GM19240 (cell line): ENCODE measurements at regions not wholly inside any gene's neighbourhood (a gene's known extent, or its start where the extent isn't known, plus 50 kb on each side); places are given as distances from the start of the nearest gene placed in this dataset.

Experiments
- DNase-seq: peaks from one replicate; pipeline ENCODE4 v3.0.0; 2011; ENCODE audit warnings: low spot score; ENCODE audit not compliant: insufficient read length

DNA sequence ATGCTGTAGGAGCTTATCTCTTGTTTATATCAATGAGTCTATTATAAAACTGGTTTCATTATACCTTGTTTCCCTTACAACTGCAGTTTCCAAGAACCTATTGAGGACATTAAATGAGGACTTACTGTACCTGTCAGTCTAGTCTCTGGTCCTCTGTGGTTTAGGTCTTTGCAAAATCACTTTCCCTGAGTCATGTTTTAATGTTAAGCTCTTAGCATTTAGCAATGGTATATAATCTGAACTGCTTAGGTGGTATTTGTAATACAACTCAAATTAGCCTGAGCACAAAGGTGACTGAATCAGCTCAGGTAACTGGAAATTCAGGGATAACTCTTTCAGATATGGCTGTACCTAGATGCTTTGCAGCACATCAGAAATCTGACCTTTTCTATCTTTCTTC, 418.3 kb upstream of the SPRED2 start:
- no peak for DNase-seq

DNA sequence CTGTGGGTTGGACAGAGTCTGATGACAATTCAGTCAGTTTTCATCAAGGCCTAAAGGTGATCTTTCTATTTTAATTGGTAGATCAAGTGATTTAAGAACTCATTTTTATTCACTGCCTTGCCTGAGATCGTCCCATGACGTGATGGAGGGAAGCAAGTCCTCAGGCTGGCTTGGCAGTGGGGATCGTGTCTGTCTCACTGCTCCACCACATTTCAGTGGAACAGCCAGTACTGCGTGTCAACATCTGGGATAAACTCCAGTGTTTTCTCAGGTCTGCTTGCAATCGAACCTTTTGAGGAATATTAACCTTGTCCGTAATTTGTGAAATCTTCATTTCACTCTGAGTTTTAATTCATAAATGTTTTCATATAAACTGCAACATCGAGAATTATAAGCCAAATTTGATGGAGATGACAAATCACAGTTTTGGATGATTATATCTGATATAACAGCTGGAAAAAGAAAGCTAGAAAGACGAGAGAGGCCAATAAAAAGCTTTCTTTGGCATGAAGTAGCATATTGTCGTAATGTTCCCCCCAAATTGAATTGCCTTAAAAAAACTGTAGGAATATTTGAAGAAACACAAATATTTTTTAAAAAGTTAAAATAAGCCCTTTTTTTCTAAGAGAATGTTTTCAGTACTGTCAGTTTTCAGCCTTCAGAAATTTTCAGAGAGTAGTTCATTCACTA, 414.7 kb upstream of the SPRED2 start:
- DNase-seq = no peak

DNA sequence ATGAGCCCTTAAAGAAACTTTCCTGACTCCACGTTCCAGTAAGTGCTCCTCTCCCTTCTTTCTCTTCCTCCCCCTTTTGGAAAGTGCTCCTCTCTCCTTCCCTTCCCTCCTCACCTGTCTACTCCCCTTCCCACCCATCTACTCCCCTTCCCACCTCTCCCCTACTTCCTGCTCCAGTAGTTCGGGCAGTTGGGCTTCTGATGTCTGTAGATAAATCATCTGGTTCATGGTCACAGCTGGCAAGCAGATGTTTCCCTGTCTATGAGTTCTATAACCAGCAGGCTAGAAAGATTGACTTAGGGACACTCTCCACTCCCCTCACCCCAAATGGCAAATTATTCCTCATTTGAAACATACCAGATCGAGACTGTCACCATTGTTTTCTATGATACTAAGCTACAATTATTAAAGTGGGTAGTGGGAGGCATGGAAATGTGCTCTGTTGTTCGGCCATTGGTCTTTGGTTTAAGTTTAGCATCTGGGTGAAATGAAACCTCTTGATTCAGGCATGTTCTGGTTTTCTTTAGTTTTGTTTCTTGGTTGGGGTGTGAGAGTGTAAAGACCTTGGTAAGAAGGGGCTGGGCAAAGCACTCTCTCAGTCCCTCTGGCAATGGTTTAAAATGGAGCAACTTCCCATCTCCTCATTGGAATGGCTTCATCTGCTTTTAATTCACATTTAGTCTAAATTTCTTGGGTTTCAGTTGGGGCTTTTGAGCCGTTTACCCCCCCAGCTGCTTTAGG, 413.2 kb upstream of the SPRED2 start:
- no peak for DNase-seq

DNA sequence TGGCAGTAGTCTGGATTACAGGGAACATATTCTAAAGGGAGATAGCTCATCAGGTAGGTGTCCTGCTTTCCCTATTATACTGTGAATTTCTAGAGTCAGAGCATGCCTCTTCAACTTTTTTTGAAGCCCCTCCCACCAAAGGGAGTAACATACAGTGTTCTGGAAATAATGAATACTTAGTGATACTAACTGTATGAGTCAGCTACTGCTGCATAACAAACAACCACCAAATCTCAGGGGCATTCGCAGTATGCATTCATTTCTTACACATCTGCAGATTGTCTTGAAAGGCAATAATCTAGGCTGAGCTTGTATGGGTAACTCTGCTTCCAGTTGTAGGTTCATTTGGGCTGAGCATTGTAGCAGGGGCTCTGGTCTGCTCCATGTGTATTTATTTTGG, 409.7 kb upstream of the SPRED2 start:
- no peak for DNase-seq

DNA sequence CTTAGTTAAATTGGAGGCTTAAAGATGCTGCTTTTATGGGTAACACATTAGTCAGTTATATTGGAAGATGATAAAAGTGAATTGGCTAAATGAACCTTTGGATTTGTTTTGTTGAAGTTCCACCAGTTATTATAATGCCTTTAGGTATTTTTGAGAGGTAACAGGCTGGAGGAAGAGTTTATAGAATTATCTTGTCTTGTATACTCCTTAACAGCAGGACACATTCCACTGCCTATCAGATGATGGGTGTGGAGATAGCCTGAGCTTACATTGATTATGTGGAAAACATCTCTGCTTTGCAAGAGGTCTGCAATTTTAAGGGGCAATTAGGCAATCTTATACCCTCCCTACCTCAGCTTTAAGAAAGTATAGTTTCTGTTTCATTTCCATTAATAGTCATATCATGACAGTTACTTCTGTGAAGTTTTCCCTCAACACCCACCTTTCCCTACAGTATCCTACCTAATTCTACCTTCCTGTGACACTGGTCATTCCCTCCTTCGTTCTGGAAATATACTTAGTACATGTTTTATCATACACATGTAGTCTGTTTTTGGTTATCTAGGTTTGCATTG, 403.7 kb upstream of the SPRED2 start:
- DNase-seq = no peak

DNA sequence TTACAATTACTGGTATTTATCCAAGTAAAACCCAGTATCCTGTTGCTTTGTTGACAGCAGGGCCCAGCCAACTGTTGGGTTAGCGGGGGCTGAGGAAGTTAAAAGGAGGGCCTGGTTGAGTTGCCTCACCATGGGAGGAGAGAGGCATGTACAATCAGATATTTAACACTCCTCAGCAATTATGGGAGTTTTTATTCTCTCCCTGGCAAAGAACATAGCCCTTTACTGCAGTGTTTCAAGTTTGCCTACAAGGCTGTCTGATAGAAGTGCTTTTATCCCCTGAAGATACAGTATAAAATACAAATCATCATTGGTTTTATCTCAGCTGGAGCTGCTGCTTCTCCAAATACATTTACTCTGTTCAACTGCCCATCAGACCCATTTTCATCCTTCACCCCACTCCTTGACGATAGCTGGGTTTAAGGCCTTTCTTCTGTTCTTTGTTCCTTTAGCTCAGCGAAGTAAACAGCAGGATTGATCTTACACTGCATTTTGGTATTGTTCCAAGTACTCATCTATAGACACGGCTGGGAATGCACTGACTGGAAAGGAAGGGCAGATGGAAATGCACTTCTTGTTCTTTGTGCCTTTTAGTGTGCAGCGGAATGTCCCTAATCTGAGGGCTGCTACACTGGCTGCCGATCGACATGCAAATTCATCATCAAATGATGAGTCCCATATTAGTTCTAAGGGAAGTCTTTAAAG, 402.5 kb upstream of the SPRED2 start:
- no peak for DNase-seq

DNA sequence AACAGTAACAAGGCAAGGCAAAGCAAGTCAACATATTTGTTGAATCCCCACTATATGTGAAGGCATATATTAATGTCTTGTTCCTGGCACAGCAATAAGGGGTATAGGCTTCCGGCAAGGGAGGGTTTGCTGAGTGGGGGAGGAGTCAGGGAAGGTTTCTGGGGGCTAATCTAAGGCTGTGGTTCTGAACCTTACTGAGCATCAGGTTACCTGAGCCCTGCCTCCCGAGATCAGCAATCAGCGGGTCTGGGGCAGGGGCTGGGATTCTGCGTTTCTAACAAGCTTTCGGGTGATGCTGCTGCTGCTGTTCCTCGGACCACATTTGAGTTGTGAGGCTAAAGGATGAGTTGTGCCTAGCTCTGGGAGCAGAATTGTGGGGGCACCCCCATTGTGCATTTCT, 401.7 kb upstream of the SPRED2 start:
- no peak for DNase-seq

DNA sequence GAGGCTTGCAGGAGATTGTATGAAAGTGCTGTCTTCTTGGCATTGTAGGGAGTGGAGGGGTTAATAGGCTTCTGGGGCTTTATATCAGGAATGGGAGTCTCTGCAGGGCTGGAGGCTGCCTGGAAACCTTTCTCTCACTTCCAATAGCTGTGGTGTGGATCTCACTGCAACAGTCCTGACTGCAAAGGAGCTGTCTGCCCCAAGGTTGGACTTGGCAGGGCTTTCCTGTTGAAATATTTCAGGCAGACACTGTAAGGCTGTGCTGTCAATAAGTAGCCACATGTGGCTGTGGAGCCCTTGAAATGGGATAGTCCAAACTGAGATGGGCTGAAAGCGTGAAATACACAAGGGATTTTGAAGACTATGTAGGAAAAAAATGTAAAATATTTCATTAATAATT, 399.1 kb upstream of the SPRED2 start:
- no peak for DNase-seq

DNA sequence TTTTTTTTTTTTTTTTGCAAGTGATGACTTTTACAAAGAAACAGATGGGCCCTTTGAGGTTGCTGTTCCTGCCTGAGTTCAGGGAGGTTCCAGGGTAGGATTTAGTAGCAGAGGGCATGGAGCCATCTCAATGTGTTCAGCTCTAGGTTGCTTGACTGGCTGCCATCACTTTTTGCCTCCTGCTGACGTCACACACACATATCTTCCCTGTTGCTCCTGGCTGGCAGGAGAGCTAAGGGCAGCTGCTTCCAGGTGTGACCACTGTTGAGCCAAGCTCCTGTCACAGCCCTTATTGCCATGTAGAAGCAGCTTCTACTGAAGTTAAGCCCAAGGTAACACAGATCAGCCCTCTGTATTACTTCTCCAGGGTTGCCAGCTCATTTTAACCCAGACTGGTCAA, 394.2 kb upstream of the SPRED2 start:
- no peak for DNase-seq

DNA sequence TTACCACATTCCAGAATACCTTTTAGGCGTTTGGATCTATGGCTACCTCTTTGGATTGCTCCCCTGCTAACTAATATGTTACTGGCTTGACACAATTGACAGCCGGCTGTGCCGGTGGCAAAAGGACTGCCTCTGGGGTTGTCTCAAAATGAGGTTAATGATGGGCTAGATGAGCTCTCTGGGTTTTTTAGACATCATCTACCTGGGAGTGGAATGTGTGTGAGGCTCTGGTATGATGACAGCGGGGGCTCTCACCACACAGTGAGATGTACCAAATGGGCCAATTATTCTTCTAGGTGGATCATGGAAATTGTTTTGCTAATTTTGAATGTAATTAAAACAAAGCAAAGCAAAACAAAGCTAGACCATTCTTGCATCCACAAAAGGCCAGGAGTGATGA, 391.1 kb upstream of the SPRED2 start:
- no peak for DNase-seq

DNA sequence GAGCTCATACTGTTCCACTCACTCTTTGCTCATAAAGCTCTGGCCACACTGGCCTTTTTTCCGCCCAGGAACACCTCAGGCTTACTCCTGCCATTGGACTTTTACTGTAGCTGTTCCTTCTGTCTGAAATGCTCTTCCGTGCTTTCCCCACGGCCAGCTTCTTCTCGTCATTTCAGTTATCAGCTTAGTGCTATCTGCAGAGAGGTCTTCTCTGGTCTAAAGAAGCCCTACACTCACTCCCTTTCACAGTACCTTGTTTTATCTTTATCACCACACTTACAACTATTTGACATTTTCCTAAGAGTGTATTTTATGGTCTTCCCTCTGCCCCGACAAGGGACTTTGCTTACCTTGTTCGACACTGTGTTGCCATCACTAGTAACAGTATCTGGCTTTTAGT, 388.1 kb upstream of the SPRED2 start:
- DNase-seq = no peak

DNA sequence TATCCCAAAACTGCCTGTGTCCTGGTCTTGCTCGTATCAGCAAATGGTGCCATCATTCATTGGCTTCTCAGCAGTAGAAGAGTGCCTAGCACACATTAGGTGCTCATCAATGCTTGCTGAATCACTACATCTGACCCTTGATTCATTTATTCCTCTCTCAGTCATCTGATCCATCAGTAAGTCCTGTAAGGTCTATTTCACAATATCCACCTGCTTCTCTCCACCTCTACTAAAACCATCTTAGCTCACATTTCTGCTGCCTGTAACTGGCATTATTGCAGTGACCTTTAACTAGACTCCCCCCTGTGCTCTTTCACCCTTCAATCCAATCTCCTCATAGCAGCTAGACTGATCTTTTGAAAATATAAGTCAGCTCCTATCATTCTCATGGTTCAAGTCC, 387.6 kb upstream of the SPRED2 start:
- DNase-seq = no peak

DNA sequence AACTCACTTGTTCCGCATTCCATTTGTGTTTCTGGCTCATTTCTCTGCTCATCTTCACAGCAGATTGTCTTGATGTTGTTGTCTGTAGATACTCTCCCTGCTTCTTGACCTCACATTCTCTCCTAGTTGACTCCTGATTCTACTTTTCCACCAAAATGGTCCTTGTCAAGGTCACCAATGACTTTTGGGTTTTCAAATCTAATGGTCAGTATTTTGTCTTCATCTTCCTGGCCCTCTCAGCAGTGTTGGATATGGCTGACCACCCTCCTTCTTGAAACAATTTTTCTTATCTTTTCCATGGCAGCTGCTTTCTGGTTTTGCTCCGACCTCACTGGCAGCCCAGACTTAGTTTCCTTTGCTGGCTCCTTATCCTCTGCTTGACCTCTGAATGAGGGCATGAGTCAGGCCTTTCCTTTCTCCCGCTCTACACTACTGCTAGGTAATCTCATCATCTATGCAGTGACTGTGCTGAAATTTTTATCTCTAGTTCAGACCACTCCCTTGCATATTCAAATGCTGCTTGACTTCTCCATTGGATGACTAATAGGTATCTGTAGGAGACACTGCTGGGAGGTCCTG, 386.6 kb upstream of the SPRED2 start:
- no peak for DNase-seq

DNA sequence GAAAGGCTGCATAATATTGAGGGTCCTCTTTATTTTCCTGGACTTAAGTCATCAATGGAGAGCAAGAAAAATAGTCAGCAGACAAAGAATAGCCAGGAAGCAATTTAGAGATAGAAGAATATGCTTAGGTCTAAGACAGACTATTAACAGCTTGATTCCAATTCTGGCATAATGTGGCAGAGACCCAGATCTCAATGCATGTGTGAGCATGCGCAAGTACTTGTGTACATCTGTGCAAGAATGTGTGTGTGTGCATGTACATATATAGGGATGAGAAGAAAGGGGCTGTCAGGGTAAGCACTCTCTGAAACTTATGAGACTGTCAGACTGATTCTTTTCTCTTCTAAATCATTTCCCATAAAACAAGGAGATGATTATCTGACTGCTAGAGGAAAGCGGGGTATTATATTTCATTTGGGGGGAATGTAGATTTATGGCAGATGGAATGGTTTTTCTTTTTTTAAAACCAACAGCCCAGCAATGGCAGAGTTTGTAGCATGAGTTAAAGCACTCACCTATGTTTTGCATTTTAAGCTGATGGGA, 381.3 kb upstream of the SPRED2 start:
- no peak for DNase-seq

DNA sequence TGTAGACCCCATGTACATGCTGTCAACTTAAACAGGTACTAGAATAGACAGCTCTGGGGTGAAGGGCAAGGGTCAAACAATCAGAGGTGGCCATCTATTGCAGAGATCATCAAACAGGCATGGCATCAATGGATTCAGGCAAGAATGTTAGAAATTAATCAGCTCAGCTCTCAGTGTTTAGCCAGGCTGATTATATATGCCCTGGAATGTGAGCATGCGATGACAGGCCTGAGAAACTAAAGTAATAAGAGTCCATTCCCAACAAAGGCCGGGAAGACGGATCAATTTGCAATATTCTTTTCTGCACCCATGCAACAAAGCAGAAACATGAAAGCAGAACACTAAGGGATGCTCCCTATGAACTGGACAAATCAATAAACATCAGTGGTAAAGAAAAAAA, 380.5 kb upstream of the SPRED2 start:
- DNase-seq = no peak

DNA sequence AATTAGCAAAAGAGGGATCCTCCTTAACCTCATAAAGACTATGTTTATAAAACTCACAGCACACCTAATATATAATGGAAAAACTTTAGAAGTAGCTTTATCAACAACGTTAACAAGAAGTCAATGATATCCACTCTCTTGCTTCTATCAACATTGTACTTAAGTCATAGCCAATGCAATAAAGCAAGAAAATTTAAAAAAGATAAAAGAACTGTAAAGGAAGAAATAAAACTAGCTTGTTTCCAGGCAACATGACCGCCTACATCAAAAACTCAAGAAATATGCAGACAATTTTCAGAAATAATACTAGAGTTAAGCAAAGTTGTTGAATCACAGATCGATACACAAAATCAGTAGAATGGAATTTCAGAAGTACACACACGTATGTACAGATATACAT, 375.5 kb upstream of the SPRED2 start:
- DNase-seq = no peak

DNA sequence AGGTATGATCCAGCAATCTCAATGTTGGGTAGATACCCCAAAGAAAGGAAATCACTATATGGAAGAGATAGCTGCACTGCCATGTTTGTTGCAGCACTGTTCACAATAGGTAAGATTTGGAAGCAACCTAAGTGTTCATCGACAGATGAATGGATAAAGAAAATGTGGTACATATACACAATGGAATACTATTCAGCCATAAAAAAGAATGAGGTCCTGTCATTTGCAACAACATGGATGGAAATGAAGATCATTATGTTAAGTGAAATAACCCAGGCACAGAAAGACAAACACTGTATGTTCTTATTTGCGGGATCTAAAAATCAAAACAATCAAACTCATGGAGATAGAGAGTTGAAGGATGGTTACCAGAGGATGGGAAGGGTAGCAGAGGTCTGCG, 372.4 kb upstream of the SPRED2 start:
- DNase-seq = no peak

DNA sequence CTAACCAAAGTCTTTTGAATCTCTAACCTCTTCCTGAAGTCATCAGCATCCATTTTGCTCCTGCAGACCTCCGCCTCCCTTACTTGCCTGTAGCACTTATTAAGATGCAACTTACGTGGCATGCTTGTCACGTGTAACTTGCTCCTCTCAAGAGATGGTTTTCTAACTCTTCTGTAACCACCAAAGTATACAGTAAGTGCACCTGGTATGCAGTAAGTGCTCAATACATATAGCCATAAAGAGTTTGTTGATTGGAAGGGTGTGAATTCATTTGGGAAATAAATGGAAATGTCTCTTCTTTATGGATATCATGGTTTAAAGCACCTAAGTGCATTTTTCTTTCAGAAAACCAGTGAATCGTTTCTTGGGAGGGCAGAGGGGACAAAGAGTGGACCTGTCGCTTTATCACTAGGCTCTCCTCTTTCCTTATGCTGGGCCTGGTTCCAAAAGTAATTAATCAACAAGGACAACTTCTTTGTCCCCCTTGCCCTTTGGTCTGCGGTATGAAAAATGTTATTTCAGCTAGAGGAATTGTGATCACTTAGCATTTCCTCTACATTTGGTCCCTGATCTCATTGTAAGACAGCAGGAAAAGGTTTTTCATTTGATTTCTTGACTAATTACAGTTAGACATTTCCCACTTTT, 370.0 kb upstream of the SPRED2 start:
- no peak for DNase-seq

DNA sequence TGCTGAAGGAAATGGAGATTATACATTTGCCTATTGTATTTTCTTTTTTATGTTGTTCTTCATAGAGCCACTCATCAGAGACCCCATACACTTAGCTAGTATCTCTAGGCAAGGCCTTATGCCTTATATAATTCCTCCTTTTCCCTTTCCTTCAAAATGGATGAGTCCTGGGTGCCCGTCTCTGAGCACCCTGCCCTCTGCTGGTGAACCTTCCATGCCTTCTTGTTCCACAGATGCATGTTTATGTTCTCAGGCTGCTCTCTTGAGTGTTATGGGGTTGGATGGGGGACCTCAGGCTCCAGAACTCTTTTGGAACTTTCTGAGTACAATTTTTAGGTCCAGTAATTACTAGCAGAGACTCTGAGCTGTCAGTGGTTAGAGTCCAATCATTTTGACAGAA, 368.6 kb upstream of the SPRED2 start:
- no peak for DNase-seq

DNA sequence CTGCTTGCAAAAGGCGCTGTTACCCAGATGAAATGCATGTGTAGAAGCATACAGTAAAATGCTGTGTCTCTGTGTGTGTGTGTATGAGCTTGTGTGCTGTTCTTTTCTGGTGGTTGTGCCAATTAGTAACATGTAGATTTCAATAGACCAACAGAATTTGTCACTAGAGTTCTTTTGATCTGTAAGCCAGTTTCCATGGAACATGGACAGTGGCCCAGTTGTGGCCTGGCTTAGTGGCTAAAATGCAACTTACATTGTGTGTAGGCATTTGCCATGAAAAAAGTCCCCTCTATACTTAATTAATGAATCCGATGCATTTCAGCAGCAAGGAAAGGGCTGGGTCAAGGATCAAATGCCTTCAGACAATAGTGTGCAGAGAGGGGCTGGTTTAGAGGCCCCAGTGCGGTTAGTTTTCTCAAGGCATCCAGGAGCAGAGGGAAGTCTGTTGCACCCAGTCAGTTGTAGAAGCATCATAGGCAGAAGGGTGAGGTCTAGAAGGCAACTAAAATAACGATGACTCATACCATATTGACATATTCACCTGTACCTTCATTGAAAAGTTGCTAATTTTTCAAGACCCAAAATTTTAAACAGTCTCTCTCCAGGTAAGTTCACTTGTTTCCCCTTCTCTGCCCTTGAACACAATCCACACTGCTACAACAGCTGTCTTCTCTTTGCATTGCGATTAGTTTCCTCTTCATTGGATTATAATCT, 366.9 kb upstream of the SPRED2 start:
- DNase-seq = no peak

DNA sequence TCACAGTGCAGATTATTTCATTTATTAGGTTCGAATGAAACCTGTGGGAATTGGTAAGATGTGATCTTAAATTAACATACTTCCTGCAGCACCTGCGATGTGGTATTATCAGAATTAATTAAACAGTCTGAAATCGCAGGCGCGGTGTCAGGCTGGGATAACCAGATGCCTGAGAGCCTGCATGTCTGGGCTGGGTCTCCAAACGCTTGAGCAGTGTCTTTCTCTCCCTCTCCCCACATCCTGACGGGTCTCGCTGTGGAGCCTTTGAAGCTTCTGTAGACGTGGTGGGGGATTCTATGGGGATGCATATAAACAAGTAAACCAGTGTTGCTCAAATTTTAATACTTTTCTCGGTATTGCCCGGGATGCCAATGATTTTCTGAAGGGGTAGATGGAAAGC, 366.2 kb upstream of the SPRED2 start:
- DNase-seq = no peak
